ENCODE measurements at regions not wholly inside any gene's neighbourhood (a gene's known extent, or its start where the extent isn't known, plus 50 kb on each side); places are given as distances from the start of the nearest gene placed in this dataset.

GRCh38 chr3:88691081-88691480 is 416.3 kb upstream of the EPHA3 start:
- no peak for TF ChIP-seq AFF4 (CRISPR knock-in tag; IDR thresholded peaks at IDR 0.05; ENCODE audit: borderline replicate concordance)
- TF ChIP-seq ESRRA (CRISPR knock-in tag; IDR thresholded peaks at IDR 0.05; ENCODE audit: borderline replicate concordance), result no peak

Measured in WTC11 (cell line).